Prostate gland (tissue), 2 donors: ENCODE measurements at regions not wholly inside any gene's neighbourhood (a gene's known extent, or its start where the extent isn't known, plus 50 kb on each side); places are given as distances from the start of the nearest gene placed in this dataset.
"Not testable (repeated sequence)": the region's sequence is repeated elsewhere in the genome, so short reads cannot be mapped to it uniquely, and the experiment has no call there.

Experiments used
- DNase-seq: peaks from one replicate; pipeline ENCODE4 v3.0.0-alpha.2; 2019; ENCODE audit warnings: low spot score
- H3K27ac ChIP-seq, 2 donors: fragments of 200-600 bp; sonication (generic); 2 replicates each; pipeline ENCODE4 v1.5.1; 2017 to 2019
- H3K27me3 ChIP-seq: fragments of 200-600 bp; sonication (generic); replicated peaks from 2 replicates; pipeline ENCODE4 v1.5.1; 2019; ENCODE audit not compliant: insufficient read depth
- H3K36me3 ChIP-seq, 2 donors: fragments of 200-600 bp; sonication (generic); 1 replicate in 1 of 2; 2 replicates in 1 of 2; pipeline versions ENCODE4 v1.5.1 to v1.8.1; 2017 to 2019
- H3K4me1 ChIP-seq: fragments of 200-600 bp; sonication (generic); replicated peaks from 2 replicates; pipeline ENCODE4 v1.5.1; 2019
- H3K4me3 ChIP-seq, 2 donors: fragments of 200-600 bp; sonication (generic); 2 replicates each; pipeline ENCODE4 v1.5.1; 2017 to 2019
- H3K9me3 ChIP-seq: fragments of 200-600 bp; sonication (generic); 2 replicates; pipeline ENCODE4 v1.5.1; 2017
- CTCF ChIP-seq, 4 experiments: fragments of 200-600 bp in 2 of 4; fragments of 450-650 bp in 2 of 4; sonication (generic) in 2 of 4; IDR thresholded peaks; 1 replicate in 3 of 4; 2 replicates in 1 of 4; pipeline ENCODE4 v1.5.1; 2016 to 2019; ENCODE audit warnings: antibody characterized with exemption in 4 of 4, mild to moderate bottlenecking in 2 of 4, moderate library complexity in 2 of 4
- POLR2A ChIP-seq: fragments of 450-650 bp; IDR thresholded peaks from one replicate; pipeline ENCODE4 v1.6.1; 2016; ENCODE audit warnings: antibody characterized with exemption, mild to moderate bottlenecking
- POLR2AphosphoS5 ChIP-seq: sonication (generic); formaldehyde crosslinking; IDR thresholded peaks from one replicate; pipeline ENCODE4 v1.6.1; 2017; ENCODE audit warnings: antibody characterized with exemption
- WGBS: methylation state at CpG from one replicate; pipeline ENCODE4 v1.1.5; 2018; 5-methylcytosine and 5-hydroxymethylcytosine counted together
- intact Hi-C: fragments of 100-400 bp; cut with DNase I; formaldehyde crosslinking; loops from one replicate; pipeline ENCODE4 v1.14.2; 2022

GRCh38 chr12:82596483-82596882, 90.2 kb upstream of the TMTC2 start:
- Histone ChIP-seq H3K9me3 (no peaks in the 10 kb centered on the region), H3K27ac (no peak overlapping the region), H3K4me3 (no peak overlapping the region), H3K36me3 (no peaks in the 10 kb centered on the region), H3K4me1 (no peaks in the 10 kb centered on the region), H3K27me3 (no peaks in the 10 kb centered on the region)
- TF ChIP-seq POLR2AphosphoS5 (no peak), POLR2A (no peak), CTCF (IDR thresholded peaks at IDR 0.05) (no peak)
- DNase-seq: no peak
- intact Hi-C loops: no loop called here
- 68% methylated on average over 1 of the region's 1 CpG for WGBS

GRCh38 chr12:82600379-82600778, 86.3 kb upstream of the TMTC2 start:
- H3K4me3 ChIP-seq: no peak overlapping the region
- no peaks in the 10 kb centered on the region for H3K27me3 ChIP-seq
- no peaks in the 10 kb centered on the region for H3K36me3 ChIP-seq
- H3K9me3 ChIP-seq: no peaks in the 10 kb centered on the region
- TF ChIP-seq CTCF (IDR thresholded peaks at IDR 0.05) (no peak), POLR2A (no peak), POLR2AphosphoS5 (no peak)
- intact Hi-C loops: no loop called here
- no peak overlapping the region for H3K27ac ChIP-seq
- no peaks in the 10 kb centered on the region for H3K4me1 ChIP-seq
- no peak for DNase-seq

GRCh38 chr12:82603647-82604046, 83.1 kb upstream of the TMTC2 start:
- H3K4me3 ChIP-seq, H3K27ac ChIP-seq, H3K9me3 ChIP-seq, H3K36me3 ChIP-seq, H3K27me3 ChIP-seq, DNase-seq, intact Hi-C loops, H3K4me1 ChIP-seq: not testable (repeated sequence)

- H3K27ac ChIP-seq: no peak overlapping the region
- H3K9me3 ChIP-seq: no peaks in the 10 kb centered on the region
- H3K4me1 ChIP-seq: no peaks in the 10 kb centered on the region
- TF ChIP-seq CTCF (IDR thresholded peaks at IDR 0.05) (no peak), POLR2A (no peak), POLR2AphosphoS5 (no peak)
- DNase-seq: no peak
- H3K36me3 ChIP-seq: no peaks in the 10 kb centered on the region
- H3K27me3 ChIP-seq: no peaks in the 10 kb centered on the region
- intact Hi-C loops: no loop called here
- H3K4me3 ChIP-seq: no peak overlapping the region
Observed at GRCh38 chr12:82605115-82605514, 81.6 kb upstream of the TMTC2 start.

- intact Hi-C loops: no loop called here
- TF ChIP-seq POLR2AphosphoS5: no peak
- no peak for TF ChIP-seq POLR2A
- TF ChIP-seq CTCF (IDR thresholded peaks at IDR 0.05): no peak
- no peaks in the 10 kb centered on the region for H3K9me3 ChIP-seq
- H3K4me3 ChIP-seq: no peak overlapping the region
- H3K36me3 ChIP-seq: no peaks in the 10 kb centered on the region
- no peak for DNase-seq
- H3K4me1 ChIP-seq: no peaks in the 10 kb centered on the region
- H3K27ac ChIP-seq: no peak overlapping the region
- no peaks in the 10 kb centered on the region for H3K27me3 ChIP-seq
- 27% methylated on average over 1 of the region's 1 CpG for WGBS
Observed at GRCh38 chr12:82608706-82609105, 78.0 kb upstream of the TMTC2 start.
